IMR-90 (cell line): ENCODE measurements at regions not wholly inside any gene's neighbourhood (a gene's known extent, or its start where the extent isn't known, plus 50 kb on each side); places are given as distances from the start of the nearest gene placed in this dataset.

ENCODE experiments used
- ATAC-seq: fragments of 200-7000 bp; cut with Tn5 transposase; 2 replicates; pipeline ENCODE4 v1.9.1; 2020; ENCODE audit warnings: low read depth, mild to moderate bottlenecking, moderate library complexity
- BruUV-seq: library from RNA; stranded (reverse); fragments of 400-500 nt; replicated peaks from 2 replicates; lab custom pipeline; 2021; lab: Mats Ljungman, UMichigan
- CTCF ChIA-PET: fragments of 300-600 bp; formaldehyde crosslinking; extraction: SDS; loops from one replicate; lab custom pipeline; 2021; ENCODE audit warnings: antibody characterized with exemption; lab: Yijun Ruan, JAX
- POLR2A ChIA-PET: fragments of 300-600 bp; sonication (Branson Sonifier 250); formaldehyde crosslinking; loops from one replicate; lab custom pipeline; 2022; ENCODE audit warnings: antibody characterized with exemption; ENCODE audit not compliant: unreplicated experiment; lab: Charles Lee
- DNase-seq: peaks from one replicate; pipeline ENCODE4 v3.0.0; 2013
- H2AFZ ChIP-seq: replicated peaks from 2 replicates; pipeline ENCODE3; 2013; ENCODE audit warnings: low read length, mild to moderate bottlenecking; ENCODE audit not compliant: poor library complexity
- H2AK5ac ChIP-seq: 2 replicates; pipeline ENCODE4 v1.6.1; 2013; ENCODE audit warnings: low read depth, low read length, inconsistent platforms
- H2AK9ac ChIP-seq: replicated peaks from 2 replicates; pipeline ENCODE3; 2013; ENCODE audit warnings: mild to moderate bottlenecking, low read depth, low read length, moderate library complexity; ENCODE audit not compliant: poor library complexity
- H2BK120ac ChIP-seq: 2 replicates; pipeline ENCODE4 v1.6.1; 2013; ENCODE audit warnings: low read depth, low read length, inconsistent platforms
- H2BK15ac ChIP-seq: 3 replicates; pipeline ENCODE4 v1.6.1; 2013; ENCODE audit warnings: low read depth, low read length, inconsistent platforms
- H2BK20ac ChIP-seq: 2 replicates; pipeline ENCODE4 v1.6.1; 2013; ENCODE audit warnings: low read depth, mild to moderate bottlenecking, inconsistent platforms, low read length, moderate library complexity
- H2BK5ac ChIP-seq: 2 replicates; pipeline ENCODE4 v1.6.1; 2013; ENCODE audit warnings: mild to moderate bottlenecking, low read depth, low read length, inconsistent platforms; ENCODE audit not compliant: poor library complexity, severe bottlenecking
- H3K14ac ChIP-seq: replicated peaks from 2 replicates; pipeline ENCODE4 v1.6.1; 2013; ENCODE audit warnings: low read depth, low read length, inconsistent platforms
- H3K18ac ChIP-seq: 2 replicates; pipeline ENCODE4 v1.6.1; 2013; ENCODE audit warnings: low read depth, low read length, control low read depth
- H3K23ac ChIP-seq: 2 replicates; pipeline ENCODE4 v1.6.1; 2013; ENCODE audit warnings: low read depth, low read length, inconsistent platforms
- H3K27ac ChIP-seq: 2 replicates; pipeline ENCODE4 v1.5.1; 2013; ENCODE audit warnings: mild to moderate bottlenecking, control low read depth, low read length; ENCODE audit not compliant: insufficient read depth
- H3K27me3 ChIP-seq: 2 replicates; pipeline ENCODE4 v1.6.1; 2013; ENCODE audit warnings: low read length; ENCODE audit not compliant: control insufficient read depth, insufficient read depth
- H3K36me3 ChIP-seq: 2 replicates; pipeline ENCODE4 v1.6.1; 2013; ENCODE audit warnings: low read length, mixed read lengths; ENCODE audit not compliant: control insufficient read depth, insufficient read depth
- H3K4ac ChIP-seq: 2 replicates; pipeline ENCODE4 v1.6.1; 2013; ENCODE audit warnings: low read depth, low read length, inconsistent platforms
- H3K4me1 ChIP-seq: 2 replicates; pipeline ENCODE4 v1.6.1; 2013; ENCODE audit warnings: low read length, mixed read lengths; ENCODE audit not compliant: control insufficient read depth, insufficient read depth
- H3K4me2 ChIP-seq: 2 replicates; pipeline ENCODE4 v1.6.1; 2013; ENCODE audit warnings: low read depth, mild to moderate bottlenecking, control low read depth, low read length, moderate library complexity
- H3K4me3 ChIP-seq: 2 replicates; pipeline ENCODE4 v1.5.1; 2013; ENCODE audit warnings: low read depth, mild to moderate bottlenecking, control low read depth, low read length, moderate library complexity; ENCODE audit not compliant: insufficient read depth
- H3K56ac ChIP-seq: 2 replicates; pipeline ENCODE4 v1.6.1; 2013; ENCODE audit warnings: low read length, inconsistent platforms; ENCODE audit not compliant: insufficient read depth; ENCODE audit errors: extremely low read depth
- H3K79me1 ChIP-seq, 2 experiments: 2 replicates each; pipeline ENCODE4 v1.6.1; 2013; ENCODE audit warnings: low read length in 2 of 2, inconsistent platforms in 1 of 2, low read depth in 1 of 2
- H3K9ac ChIP-seq: 2 replicates; pipeline ENCODE4 v1.6.1; 2013; ENCODE audit warnings: low read depth, low read length, control low read depth
- H3K9me1 ChIP-seq: 2 replicates; pipeline ENCODE4 v1.6.1; 2013; ENCODE audit warnings: low read length, inconsistent platforms; ENCODE audit not compliant: insufficient read depth
- H3K9me3 ChIP-seq: 2 replicates; pipeline ENCODE4 v1.6.1; 2013; ENCODE audit warnings: low read length; ENCODE audit not compliant: control insufficient read depth, insufficient read depth
- H4K20me1 ChIP-seq: 2 replicates; pipeline ENCODE4 v1.6.1; 2013; ENCODE audit warnings: low read length, inconsistent platforms; ENCODE audit not compliant: insufficient read depth
- H4K5ac ChIP-seq: 2 replicates; pipeline ENCODE4 v1.6.1; 2013; ENCODE audit warnings: mild to moderate bottlenecking, low read depth, low read length, control low read depth
- H4K8ac ChIP-seq, 2 experiments: 2 replicates each; pipeline ENCODE4 v1.6.1; 2013; ENCODE audit warnings: low read depth in 2 of 2, low read length in 2 of 2, control low read depth in 1 of 2, inconsistent platforms in 1 of 2
- H4K91ac ChIP-seq: 2 replicates; pipeline ENCODE4 v1.6.1; 2013; ENCODE audit warnings: low read depth, low read length, inconsistent platforms; ENCODE audit not compliant: insufficient read depth
- BHLHE40 ChIP-seq: fragments of 150-350 bp; IDR thresholded peaks from 2 replicates; pipeline ENCODE4 v1.6.1; 2016; ENCODE audit warnings: mild to moderate bottlenecking, low read depth, low read length
- CHD1 ChIP-seq: IDR thresholded peaks from 2 replicates; pipeline ENCODE4 v1.6.1; 2012; ENCODE audit warnings: low read depth, low read length, improper control_type of control experiment
- MXI1 ChIP-seq: IDR thresholded peaks from 2 replicates; pipeline ENCODE4 v1.6.1; 2012; ENCODE audit warnings: low read depth, mild to moderate bottlenecking, low read length, moderate library complexity, borderline replicate concordance
- NFE2L2 ChIP-seq: fragments of 150-350 bp; IDR thresholded peaks from 2 replicates; pipeline ENCODE4 v1.6.1; 2016; ENCODE audit warnings: low read depth, mild to moderate bottlenecking, low read length
- SMC3 ChIP-seq: fragments of 150-350 bp; IDR thresholded peaks from 2 replicates; pipeline ENCODE4 v1.6.1; 2016; ENCODE audit warnings: low read depth, mild to moderate bottlenecking, antibody characterized with exemption, low read length, moderate library complexity
- USF2 ChIP-seq: fragments of 150-350 bp; IDR thresholded peaks from 2 replicates; pipeline ENCODE4 v1.6.1; 2017; ENCODE audit warnings: mild to moderate bottlenecking, antibody characterized with exemption, low read length, low read depth
- WGBS, 2 experiments: methylation state at CpG; one replicate each; pipeline versions ENCODE4 v1.1.5 to v1.1.7; 2013; ENCODE audit warnings: missing lambda C conversion rate in 2 of 2; ENCODE audit not compliant: insufficient read length in 1 of 2; ENCODE audit errors: extremely low coverage in 2 of 2; 5-methylcytosine and 5-hydroxymethylcytosine counted together
- dilution Hi-C: fragments of 300-500 bp; cut with HindIII; formaldehyde crosslinking; loops from one replicate; pipeline ENCODE4 v1.14.3; 2018; ENCODE audit warnings: low sequenced_read_pairs; ENCODE audit not compliant: unreplicated experiment
- in situ Hi-C: fragments of 300-500 bp; cut with MboI; formaldehyde crosslinking; loops from 3 replicates; pipeline ENCODE4 v1.14.3; 2019; ENCODE audit warnings: low sequenced_read_pairs, inconsistent platforms, mixed read lengths
- intact Hi-C: fragments of 100-400 bp; cut with micrococcal nuclease; formaldehyde crosslinking; loops from 2 replicates; pipeline ENCODE4 v1.10.0; 2022

DNA sequence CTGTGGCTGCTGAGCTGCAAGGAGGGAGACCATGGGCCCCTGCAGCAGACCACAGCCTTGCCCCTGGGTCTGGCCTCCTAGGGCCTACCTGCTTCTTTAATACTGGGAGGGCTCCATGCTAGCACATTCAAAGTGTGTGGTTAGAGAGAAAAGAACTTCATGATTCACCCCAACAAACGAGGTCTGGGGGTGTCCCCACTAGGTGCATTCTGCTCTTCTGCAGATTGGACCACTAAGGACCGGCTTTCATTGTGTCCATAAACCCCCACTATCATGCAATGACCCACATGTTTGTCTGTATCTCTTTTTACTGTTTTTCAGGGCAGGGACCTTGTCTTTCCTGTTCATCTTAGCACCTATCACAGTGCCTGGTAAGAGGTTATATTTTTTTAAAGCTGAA is 185.4 kb downstream of the OMA1 start:
- H3K4me1 ChIP-seq: no peaks in the 10 kb centered on the region
- no peaks in the 10 kb centered on the region for H3K9me3 ChIP-seq
- in situ Hi-C loops (no loop called here), dilution Hi-C loops (no loop called here), intact Hi-C loops (no loop called here)
- no CpG with 5 or more reads among the region's 2 CpGs for WGBS, 2 experiments
- BruUV-seq: no TSS peak
- no peak overlapping the region for H3K27ac ChIP-seq
- H2AFZ ChIP-seq: no peak overlapping the region
- no peak overlapping the region for H2BK20ac ChIP-seq
- no peaks in the 10 kb centered on the region for H3K36me3 ChIP-seq
- no peak overlapping the region for H4K8ac ChIP-seq
- no peak overlapping the region for H2BK5ac ChIP-seq
- H3K56ac ChIP-seq: no peak overlapping the region
- ChIA-PET CTCF (no interaction called here), POLR2A (no interaction called here)
- no peaks in the 10 kb centered on the region for H3K79me1 ChIP-seq
- no peak overlapping the region for H3K4me3 ChIP-seq
- peaks cover 1% of the 10 kb centered on the region; the same call in 1 of the 2 replicates for H3K27me3 ChIP-seq
- no peak overlapping the region for H2BK15ac ChIP-seq
- no peak overlapping the region for H3K18ac ChIP-seq
- H4K5ac ChIP-seq: no peak overlapping the region
- no peak overlapping the region for H2BK120ac ChIP-seq
- H4K20me1 ChIP-seq: no peaks in the 10 kb centered on the region
- TF ChIP-seq MXI1 (no peak), USF2 (no peak), BHLHE40 (no peak), NFE2L2 (no peak), CHD1 (no peak), SMC3 (no peak)
- no peak for DNase-seq
- no peaks in the 10 kb centered on the region for H3K9me1 ChIP-seq
- no peak overlapping the region for H4K91ac ChIP-seq
- no peak for ATAC-seq
- no peak overlapping the region for H3K23ac ChIP-seq
- H3K14ac ChIP-seq: no peak overlapping the region
- no peak overlapping the region for H2AK9ac ChIP-seq
- H3K4me2 ChIP-seq: no peak overlapping the region
- H3K4ac ChIP-seq: no peak overlapping the region
- no peak overlapping the region for H2AK5ac ChIP-seq
- H3K9ac ChIP-seq: no peak overlapping the region
